Kidney (tissue), 13 donors: ENCODE measurements at regions not wholly inside any gene's neighbourhood (a gene's known extent, or its start where the extent isn't known, plus 50 kb on each side); places are given as distances from the start of the nearest gene placed in this dataset.

Source experiments
- DNase-seq, 5 donors: peaks; one replicate each; pipeline ENCODE4 v3.0.0-alpha.2; 2013 to 2020
- FAIRE-seq: peaks from 2 replicates; lab custom pipeline; 2012; peaks lifted over from hg19 to GRCh38; lab: Jason Lieb, UNC
- H3K27ac ChIP-seq, 2 donors: one replicate each; pipeline ENCODE4 v1.7.0; 2013; ENCODE audit warnings: low read depth in 2 of 2, low read length in 2 of 2, inconsistent platforms in 1 of 2
- H3K27me3 ChIP-seq: one replicate; pipeline ENCODE4 v1.7.1; 2013; ENCODE audit warnings: low read length, inconsistent platforms; ENCODE audit not compliant: control insufficient read depth, insufficient read depth
- H3K36me3 ChIP-seq, 3 donors: one replicate each; pipeline versions ENCODE4 v1.7.0 to v1.7.1; 2013; ENCODE audit warnings: low read length in 3 of 3, control low read depth in 1 of 3, inconsistent platforms in 1 of 3; ENCODE audit not compliant: insufficient read depth in 3 of 3, control insufficient read depth in 2 of 3
- H3K4me1 ChIP-seq, 3 donors: one replicate each; pipeline versions ENCODE4 v1.7.0 to v1.7.1; 2013; ENCODE audit warnings: low read length in 3 of 3, inconsistent platforms in 1 of 3, low read depth in 1 of 3; ENCODE audit not compliant: control insufficient read depth in 2 of 3, insufficient read depth in 2 of 3
- H3K4me3 ChIP-seq, 3 donors: one replicate each; pipeline versions ENCODE4 v1.7.0 to v1.8.1; 2013; ENCODE audit warnings: low read length in 3 of 3, control low read depth in 1 of 3, inconsistent platforms in 1 of 3
- H3K9ac ChIP-seq, 3 donors: one replicate each; pipeline versions ENCODE4 v1.7.0 to v1.7.1; 2013; ENCODE audit warnings: low read length in 3 of 3, control low read depth in 1 of 3, inconsistent platforms in 1 of 3
- H3K9me3 ChIP-seq, 3 donors: one replicate each; pipeline versions ENCODE4 v1.7.0 to v1.7.1; 2013; ENCODE audit warnings: low read length in 3 of 3, control low read depth in 1 of 3, inconsistent platforms in 1 of 3; ENCODE audit not compliant: control insufficient read depth in 2 of 3, insufficient read depth in 1 of 3
- CTCF ChIP-seq: IDR thresholded peaks from 3 replicates; pipeline ENCODE4 v1.5.1; 2012; ENCODE audit warnings: mild to moderate bottlenecking, moderate library complexity, borderline replicate concordance; ENCODE audit not compliant: insufficient read depth; ENCODE audit errors: extremely low read depth
- intact Hi-C: fragments of 100-400 bp; cut with DNase I; formaldehyde crosslinking; loops from one replicate; pipeline ENCODE4 v1.11.1; 2022
- donor health status: control.
- donor health status: control.
- donor health status: control.
- donor health status: control.
- donor health status: control.
- donor health status: DM: yes; HTN: yes; CAD: no.
- donor health status: Normal renal cell carcinoma (clear cell type).

DNA sequence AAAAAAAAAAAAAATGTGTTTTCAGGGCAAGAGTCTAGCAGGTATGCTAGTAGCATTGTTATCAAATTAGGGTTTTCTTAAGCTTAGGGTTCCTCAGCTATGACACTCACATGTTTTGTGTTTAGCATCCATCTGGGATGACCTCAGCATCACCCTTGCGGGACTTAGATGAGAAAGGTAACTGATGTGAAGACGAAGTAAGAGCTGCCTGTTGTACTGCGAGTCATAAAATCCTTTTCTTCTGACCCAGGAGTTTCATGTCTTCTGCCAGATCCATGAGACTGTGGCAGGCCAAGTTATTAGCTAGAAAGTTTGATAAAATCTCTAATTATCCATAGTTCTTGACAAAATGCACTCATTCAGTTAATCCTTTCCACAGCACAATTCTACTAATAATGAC, 1251.1 kb downstream of the AMY1C start:
- Histone ChIP-seq H3K4me1 (no peaks in the 10 kb centered on the region), H3K4me3 (no peak overlapping the region), H3K27me3 (no peaks in the 10 kb centered on the region), H3K27ac (no peak overlapping the region), H3K9me3 (no peaks in the 10 kb centered on the region), H3K9ac (no peak overlapping the region), H3K36me3 (no peaks in the 10 kb centered on the region)
- FAIRE-seq = no peak
- intact Hi-C loops = no loop called here
- no peak for DNase-seq
- no peak for TF ChIP-seq CTCF

GRCh38 chr1:105004515-105004914, 1254.8 kb downstream of the AMY1C start:
- DNase-seq (no peak), FAIRE-seq (no peak)
- Histone ChIP-seq H3K27ac (no peak overlapping the region), H3K36me3 (no peaks in the 10 kb centered on the region), H3K4me1 (no peaks in the 10 kb centered on the region), H3K27me3 (no peaks in the 10 kb centered on the region), H3K9ac (no peak overlapping the region), H3K9me3 (no peaks in the 10 kb centered on the region), H3K4me3 (no peak overlapping the region)
- intact Hi-C loops = no loop called here
- TF ChIP-seq CTCF = no peak

DNA sequence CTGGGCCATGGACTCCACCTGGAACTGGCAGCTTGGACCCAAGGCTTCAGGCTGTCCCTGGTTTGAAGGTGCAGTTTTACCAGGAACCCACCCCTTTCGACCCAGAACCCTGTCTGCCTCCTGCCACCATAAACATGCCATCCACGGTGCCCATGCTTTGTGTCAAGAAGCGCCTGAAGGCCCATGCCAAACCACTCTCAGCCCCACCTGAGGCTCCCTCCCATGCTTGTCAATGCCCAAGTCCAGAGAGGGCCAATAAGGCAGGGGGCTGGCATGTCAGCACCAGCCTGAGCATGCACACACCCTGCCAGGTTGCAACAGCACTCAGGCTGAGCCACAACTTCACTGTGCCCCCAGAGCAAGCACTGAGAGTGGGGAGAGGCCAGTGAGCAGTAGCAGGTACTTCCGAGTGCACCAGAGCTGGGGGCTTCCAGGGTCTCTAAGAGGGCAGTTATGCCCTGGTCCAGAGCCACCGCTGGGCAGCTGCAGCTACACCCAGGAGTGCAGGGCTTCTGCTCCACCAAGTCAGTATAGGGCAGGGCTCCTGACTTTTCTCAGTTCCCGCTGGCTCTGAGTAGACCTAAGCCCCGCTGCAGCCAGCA, 1256.0 kb downstream of the AMY1C start:
- FAIRE-seq (no peak), DNase-seq (no peak)
- Histone ChIP-seq H3K4me1 (no peaks in the 10 kb centered on the region), H3K9ac (no peak overlapping the region), H3K36me3 (no peaks in the 10 kb centered on the region), H3K9me3 (no peaks in the 10 kb centered on the region), H3K4me3 (no peak overlapping the region), H3K27me3 (no peaks in the 10 kb centered on the region), H3K27ac (no peak overlapping the region)
- TF ChIP-seq CTCF = no peak
- intact Hi-C loops = no loop called here

- H3K4me1 ChIP-seq = no peaks in the 10 kb centered on the region
- no peak for TF ChIP-seq CTCF
- no peaks in the 10 kb centered on the region for H3K36me3 ChIP-seq
- H3K9me3 ChIP-seq = no peaks in the 10 kb centered on the region
- no peak for DNase-seq
- H3K4me3 ChIP-seq = no peak overlapping the region
- H3K27me3 ChIP-seq = no peaks in the 10 kb centered on the region
- no peak for FAIRE-seq
- no peak overlapping the region for H3K27ac ChIP-seq
- no peak overlapping the region for H3K9ac ChIP-seq
- intact Hi-C loops = no loop called here
These were observed 1267.9 kb downstream of the AMY1C start for GRCh38 chr1:105017587-105017986.
